ENCODE measurements at regions not wholly inside any gene's neighbourhood (a gene's known extent, or its start where the extent isn't known, plus 50 kb on each side); places are given as distances from the start of the nearest gene placed in this dataset.

GRCh38 chr2:67986258-67986657, 76.5 kb downstream of the C1D start:
- TF ChIP-seq CTCF (IDR thresholded peaks at IDR 0.05; ENCODE audit: low read depth, low read length, missing input control) (no peak), ZBTB33 (IDR thresholded peaks at IDR 0.05) (no peak), JUND (IDR thresholded peaks at IDR 0.05) (no peak)
